Adrenal gland (tissue), 5 donors: ENCODE measurements at regions not wholly inside any gene's neighbourhood (a gene's known extent, or its start where the extent isn't known, plus 50 kb on each side); places are given as distances from the start of the nearest gene placed in this dataset.

Experiments
- POLR2A ChIP-seq, 2 donors: fragments of 450-650 bp; IDR thresholded peaks; one replicate each; pipeline ENCODE4 v1.6.1; 2017; ENCODE audit warnings: antibody characterized with exemption in 2 of 2, mild to moderate bottlenecking in 2 of 2, moderate library complexity in 1 of 2
- TF ChIP-seq, protein P1 (sequence below), 6 experiments: fragments of 450-650 bp in 4 of 6; fragments of 200-600 bp in 2 of 6; sonication (generic) in 1 of 6; IDR thresholded peaks; 1 replicate in 5 of 6; 2 replicates in 1 of 6; pipeline versions ENCODE4 v1.5.1 to v1.8.0; 2016 to 2021; ENCODE audit warnings: antibody characterized with exemption in 6 of 6, mild to moderate bottlenecking in 2 of 6, moderate library complexity in 1 of 6
- donor health status: DM: no; HTN: no; CAD: no.

DNA sequence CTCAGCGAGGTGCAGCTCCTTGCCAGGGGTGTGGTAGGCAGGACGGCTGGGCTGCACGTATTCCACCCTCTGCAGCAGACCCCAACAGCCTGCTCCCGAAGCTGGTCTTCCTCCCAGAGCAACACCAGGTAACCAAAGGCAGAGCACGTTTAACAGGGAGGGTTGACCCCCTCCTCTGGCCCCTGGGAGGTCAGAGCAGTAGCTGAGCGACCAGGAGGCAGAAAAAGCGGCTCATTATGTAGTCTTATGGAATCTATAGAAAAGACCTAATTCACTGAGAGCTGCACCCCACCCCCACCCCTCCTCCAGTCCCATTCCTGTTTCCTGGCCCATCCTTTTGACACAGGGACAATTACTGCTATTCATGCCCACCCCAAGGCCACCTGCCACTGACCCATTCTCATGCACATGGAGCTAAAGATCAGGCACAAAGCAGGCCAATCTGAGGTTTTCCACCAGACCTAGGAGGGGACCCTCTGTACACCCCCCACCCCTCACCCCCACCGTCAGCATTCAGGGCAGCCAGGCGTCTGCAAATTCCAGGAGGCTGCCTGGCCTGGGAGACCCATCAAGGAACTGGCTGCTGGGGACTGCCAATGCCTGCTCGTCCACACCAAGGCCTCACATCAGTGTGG lies 60.9 kb upstream of the FZD7 start:
- no peak for TF ChIP-seq POLR2A (IDR thresholded peaks at IDR 0.05)
- TF ChIP-seq, protein P1, sequence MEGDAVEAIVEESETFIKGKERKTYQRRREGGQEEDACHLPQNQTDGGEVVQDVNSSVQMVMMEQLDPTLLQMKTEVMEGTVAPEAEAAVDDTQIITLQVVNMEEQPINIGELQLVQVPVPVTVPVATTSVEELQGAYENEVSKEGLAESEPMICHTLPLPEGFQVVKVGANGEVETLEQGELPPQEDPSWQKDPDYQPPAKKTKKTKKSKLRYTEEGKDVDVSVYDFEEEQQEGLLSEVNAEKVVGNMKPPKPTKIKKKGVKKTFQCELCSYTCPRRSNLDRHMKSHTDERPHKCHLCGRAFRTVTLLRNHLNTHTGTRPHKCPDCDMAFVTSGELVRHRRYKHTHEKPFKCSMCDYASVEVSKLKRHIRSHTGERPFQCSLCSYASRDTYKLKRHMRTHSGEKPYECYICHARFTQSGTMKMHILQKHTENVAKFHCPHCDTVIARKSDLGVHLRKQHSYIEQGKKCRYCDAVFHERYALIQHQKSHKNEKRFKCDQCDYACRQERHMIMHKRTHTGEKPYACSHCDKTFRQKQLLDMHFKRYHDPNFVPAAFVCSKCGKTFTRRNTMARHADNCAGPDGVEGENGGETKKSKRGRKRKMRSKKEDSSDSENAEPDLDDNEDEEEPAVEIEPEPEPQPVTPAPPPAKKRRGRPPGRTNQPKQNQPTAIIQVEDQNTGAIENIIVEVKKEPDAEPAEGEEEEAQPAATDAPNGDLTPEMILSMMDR (IDR thresholded peaks at IDR 0.05): no peak
